Islet of Langerhans (tissue), 1 donor: ENCODE measurements at regions not wholly inside any gene's neighbourhood (a gene's known extent, or its start where the extent isn't known, plus 50 kb on each side); places are given as distances from the start of the nearest gene placed in this dataset.
"Not testable (repeated sequence)": the region's sequence is repeated elsewhere in the genome, so short reads cannot be mapped to it uniquely, and the experiment has no call there.

Source experiments
- FAIRE-seq: peaks from one replicate; lab custom pipeline; 2011; peaks lifted over from hg19 to GRCh38; lab: Jason Lieb, UNC

DNA sequence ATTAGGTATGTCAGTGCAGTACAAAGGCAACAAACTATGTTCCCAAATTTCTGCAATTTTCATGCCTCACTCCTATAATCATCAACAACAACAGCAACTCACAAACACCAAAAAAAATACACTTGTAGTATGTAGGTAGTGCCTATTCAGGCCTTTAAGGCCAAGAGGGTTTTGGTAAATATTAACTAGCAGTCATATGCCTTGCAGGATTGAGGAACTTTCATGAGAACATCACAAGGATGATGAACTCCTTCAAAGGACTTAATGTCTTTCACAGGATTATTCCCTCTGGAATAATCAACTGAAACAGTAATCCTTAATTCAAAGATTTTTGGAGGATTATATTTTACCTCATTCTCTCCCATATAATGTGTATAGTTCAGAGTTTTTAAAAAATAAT, 293.8 kb downstream of the NOVA1 start:
- no peak for FAIRE-seq

- FAIRE-seq: no peak
These were observed 303.9 kb downstream of the NOVA1 start for GRCh38 chr14:26293909-26294308.

GRCh38 chr14:26289891-26290486, 307.8 kb downstream of the NOVA1 start:
- no peak for FAIRE-seq

DNA sequence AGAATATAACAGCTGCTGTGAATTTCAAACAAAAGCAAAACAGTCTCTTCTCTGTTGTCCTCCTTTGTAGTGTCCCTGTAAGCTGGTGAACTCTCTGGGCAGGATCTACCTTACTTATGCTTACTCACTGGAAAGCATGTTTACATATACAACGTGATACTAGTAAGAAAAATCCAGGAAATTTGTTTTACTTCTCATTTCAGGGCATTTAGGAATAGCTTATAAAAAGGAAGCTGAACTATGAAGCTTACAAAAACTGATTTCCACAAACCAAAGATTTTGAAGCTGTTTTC, 311.0 kb downstream of the NOVA1 start:
- FAIRE-seq: no peak

DNA sequence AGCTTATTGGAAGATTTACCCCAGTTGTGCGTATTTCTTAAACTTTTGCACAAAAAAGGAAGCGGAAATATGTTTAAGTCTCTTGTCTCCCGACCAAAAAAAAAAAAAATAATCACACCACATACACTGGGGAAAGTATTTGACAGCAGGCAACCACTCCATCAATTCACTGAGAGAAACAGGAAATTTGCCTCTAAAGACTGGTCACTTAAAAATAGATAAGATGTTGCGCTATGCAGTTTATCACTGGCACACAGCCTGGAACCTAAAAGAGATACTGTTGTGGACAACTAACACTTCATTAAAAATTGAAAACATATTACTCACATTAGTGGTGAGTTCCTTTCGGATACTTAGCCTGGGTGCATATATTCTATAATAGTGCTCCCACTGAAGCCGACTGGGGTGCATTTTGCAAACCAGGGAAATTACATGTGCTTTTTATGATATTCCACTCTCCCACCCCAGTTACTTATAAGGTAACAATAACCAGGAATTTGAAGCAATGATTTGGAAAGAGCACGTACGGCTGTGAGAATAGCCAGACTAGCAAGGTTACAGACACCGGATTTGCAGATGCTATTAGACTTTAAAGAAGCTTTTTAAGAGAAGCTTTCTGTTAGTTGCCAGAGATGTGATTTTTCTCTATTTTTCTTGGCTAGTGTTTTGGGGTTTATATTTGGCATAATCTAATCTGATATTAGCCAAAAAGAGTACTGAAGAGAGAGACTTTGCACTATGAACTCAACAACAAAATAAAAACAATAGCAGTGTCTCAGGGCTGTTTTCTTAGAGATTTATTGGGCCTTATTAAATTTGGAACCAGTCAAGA, 311.5 kb downstream of the NOVA1 start:
- no peak for FAIRE-seq

DNA sequence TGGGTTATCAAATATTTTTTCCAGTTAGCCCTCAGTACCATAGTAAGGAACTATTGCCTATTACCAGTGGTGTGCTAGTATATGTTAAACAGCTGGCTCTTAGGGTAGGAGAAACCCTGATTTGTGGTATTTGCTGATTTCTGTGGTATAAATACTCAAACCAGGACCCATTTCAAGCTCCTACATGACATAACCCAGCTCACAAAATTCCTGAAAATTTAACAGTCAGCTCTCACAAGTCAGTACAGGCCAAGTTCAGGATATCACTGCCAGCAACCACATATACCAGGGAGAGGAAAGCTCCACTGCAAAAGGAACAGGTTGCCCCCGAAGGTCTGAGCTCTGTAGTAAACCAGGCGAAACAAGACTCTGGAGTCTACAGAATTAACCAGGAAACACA, 315.3 kb downstream of the NOVA1 start:
- FAIRE-seq: no peak

- FAIRE-seq: not testable (repeated sequence)
These were observed 315.8 kb downstream of the NOVA1 start for GRCh38 chr14:26282011-26282410.

DNA sequence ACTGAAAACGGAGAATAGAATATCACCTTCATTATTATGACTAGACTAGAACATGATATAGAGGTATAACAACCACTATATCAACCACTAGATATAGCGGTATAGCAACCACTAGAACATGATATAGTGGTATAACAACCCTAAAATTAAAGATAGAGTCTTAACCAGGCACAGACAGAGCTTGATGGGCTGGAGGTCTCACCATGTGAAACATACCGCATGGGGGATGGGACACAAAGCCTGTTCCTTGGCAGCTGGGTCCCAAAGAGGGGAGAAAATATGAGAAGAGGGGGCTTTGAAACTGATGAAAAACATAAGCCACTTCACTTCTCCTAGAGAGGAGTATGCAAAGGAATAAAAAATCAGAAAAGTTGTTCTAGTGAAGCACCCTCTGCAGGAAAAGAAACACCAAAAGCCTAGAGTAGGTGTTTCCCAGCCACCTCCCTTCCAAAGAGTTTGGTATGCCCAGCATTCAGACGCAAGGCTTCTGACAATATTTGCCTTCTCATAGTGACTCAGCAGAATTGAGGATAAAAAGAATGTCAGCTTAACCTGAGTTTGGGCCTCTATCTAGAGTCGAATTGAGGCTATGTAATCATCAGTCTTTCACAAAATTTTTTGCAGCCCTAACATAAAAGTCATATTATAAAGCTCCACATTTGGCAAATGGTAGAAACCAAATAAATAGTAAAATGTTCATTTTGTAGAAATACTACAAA, 316.4 kb downstream of the NOVA1 start:
- no peak for FAIRE-seq

DNA sequence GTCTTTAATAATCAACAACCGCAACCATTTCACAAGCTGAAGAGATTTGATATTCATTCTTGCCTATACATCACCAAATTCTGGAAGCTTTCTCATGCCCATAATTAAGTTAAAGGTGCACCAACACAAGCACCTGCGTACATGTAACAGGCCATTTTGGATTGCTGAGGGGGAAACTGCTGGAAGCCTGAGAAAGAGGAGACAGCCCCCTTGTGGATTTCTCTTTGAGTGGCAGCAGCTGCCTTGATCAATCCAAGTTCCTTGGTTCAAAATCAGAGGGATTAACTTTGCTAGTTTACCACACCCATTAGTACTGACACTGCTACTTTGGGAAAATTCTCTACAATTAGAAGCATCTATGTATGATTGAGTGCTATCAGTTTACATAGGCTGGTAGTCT, 321.1 kb downstream of the NOVA1 start:
- FAIRE-seq: no peak

- no peak for FAIRE-seq
These were observed 332.6 kb downstream of the NOVA1 start for GRCh38 chr14:26265170-26265685.

- no peak for FAIRE-seq
These were observed 336.3 kb downstream of the NOVA1 start for GRCh38 chr14:26261368-26262122.

DNA sequence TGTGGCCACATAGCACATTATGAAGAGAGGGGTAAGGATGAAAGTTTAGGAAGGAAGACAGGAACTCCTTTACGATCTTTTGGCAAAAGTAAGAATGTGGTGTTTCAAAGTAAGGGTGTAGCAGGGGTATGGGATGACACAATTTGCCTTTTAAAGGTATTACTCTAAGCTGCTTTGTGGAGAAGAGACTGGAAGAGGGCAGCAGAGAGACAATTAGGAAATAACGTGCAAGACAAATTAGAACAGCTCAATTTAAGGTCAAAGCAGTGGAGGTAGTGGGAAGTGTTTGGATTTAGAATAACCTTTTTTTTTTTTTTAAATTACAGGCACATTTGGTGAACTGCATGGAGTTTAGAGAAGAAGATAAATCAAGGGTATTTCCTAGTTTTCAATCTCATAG, 342.6 kb downstream of the NOVA1 start:
- peak; percentile 17 for FAIRE-seq

GRCh38 chr14:26252176-26252575, 345.7 kb downstream of the NOVA1 start:
- FAIRE-seq: no peak

GRCh38 chr14:26233118-26233517, 364.7 kb downstream of the NOVA1 start:
- FAIRE-seq: no peak

GRCh38 chr14:26218861-26219260, 379.0 kb downstream of the NOVA1 start:
- no peak for FAIRE-seq

GRCh38 chr14:26217778-26218177, 380.1 kb downstream of the NOVA1 start:
- no peak for FAIRE-seq

DNA sequence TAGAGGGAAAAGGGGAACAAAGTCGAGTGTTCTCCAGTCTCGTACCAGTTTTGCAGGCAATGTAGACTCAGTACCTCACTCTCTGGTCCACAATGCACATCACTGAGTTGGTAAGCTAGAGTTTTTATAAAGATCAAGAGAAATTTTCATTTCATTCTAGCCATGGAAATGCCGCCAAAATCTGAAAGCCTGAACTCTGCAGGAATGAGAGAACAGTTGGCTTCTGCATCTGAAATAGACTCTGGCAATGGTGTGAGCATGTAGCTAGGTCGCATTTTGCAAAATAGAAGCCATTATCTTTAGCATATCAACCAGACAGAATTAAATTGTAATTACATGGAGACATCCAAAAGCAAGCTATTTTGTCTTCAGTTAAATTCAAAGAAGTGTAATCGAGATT, 381.0 kb downstream of the NOVA1 start:
- FAIRE-seq: no peak

DNA sequence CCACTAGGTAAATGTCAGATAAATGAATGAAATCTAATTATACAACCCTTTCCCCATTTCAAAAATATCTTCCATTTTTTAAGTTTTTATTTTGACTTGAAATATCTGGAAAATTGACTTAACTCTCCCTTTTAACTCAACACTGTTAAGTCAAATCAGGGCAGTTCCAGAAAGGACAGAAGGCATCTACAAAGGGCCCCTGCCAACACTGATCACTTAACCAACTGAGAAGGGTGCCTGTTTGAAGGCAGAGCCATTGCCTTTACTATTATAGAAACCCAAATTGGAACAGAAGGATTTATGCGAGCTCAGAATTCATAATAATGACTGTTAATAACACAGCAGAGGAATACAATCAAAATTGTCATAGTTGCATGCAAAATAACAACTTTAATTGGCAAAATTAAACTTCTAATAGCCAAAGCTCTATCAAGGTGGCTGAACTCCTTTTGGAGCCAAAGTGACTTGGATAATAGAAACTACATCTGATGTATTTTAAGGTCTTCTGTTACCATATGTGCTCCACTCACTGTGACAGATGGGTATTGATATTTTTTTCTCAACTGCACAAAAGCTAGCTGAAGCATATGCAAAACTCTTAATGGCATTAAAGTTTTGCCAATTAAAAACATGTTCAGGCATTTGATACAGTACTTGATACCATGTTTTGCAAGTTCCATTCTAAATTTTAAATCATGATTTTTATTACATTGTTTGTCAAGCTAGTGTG, 383.8 kb downstream of the NOVA1 start:
- FAIRE-seq: no peak

DNA sequence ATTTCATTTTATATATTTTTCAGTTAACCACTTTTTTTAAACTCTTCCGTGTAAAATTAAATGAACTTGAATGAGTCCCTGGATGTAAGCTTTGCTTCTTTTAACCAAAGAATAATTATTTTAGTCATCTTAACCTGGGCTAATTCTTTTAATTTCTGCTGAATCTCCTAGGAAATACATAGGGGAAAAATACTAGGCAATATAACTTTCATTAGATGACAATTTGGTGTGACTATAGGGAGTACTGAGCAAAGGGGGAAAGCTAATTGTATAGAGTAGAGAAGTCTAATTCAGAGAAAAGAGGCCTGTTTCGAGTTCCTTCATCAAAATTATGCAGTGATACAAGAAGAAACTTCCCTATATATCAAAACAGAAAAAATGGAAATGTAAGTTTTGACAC, 388.1 kb downstream of the NOVA1 start:
- FAIRE-seq: no peak

GRCh38 chr14:26206640-26207039, 391.2 kb downstream of the NOVA1 start:
- no peak for FAIRE-seq

DNA sequence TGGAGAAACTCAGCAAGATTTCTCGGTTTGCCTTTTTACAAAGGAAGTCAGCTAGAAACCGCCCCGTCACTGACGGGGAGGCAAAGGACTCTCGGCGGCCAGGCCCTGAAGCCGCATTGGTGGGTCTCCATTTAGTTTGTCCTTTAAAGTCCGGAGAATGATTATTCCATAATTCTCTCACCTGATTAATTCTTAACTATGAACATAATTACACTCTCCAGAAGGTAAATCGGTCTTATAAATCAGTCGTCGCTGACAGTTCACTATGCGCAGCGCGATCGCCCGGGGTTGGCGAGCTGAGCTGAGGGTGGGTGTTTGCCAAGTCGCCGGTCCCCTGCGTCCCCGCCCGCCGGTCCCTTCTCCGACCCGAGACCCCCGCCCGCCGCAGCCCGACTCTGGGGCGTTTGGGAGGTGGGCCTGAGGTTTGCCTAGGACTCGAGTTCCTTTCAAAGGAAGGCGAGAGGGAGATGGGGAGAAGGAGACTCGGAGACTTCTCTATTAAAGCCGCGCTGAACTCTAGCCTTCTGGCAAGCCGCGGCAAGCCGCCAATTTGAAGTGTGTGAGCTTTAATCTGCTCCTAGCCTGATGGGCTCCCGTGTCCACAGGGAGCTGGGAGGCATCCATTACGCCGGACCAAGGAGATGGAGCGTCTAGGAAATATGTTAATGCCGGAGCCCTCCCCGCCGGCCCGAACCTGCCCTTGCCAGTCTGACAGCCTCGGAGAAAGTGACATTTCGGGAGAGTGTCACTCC, 392.9 kb downstream of the NOVA1 start:
- FAIRE-seq: no peak
